ENCODE measurements at regions not wholly inside any gene's neighbourhood (a gene's known extent, or its start where the extent isn't known, plus 50 kb on each side); places are given as distances from the start of the nearest gene placed in this dataset.

DNA sequence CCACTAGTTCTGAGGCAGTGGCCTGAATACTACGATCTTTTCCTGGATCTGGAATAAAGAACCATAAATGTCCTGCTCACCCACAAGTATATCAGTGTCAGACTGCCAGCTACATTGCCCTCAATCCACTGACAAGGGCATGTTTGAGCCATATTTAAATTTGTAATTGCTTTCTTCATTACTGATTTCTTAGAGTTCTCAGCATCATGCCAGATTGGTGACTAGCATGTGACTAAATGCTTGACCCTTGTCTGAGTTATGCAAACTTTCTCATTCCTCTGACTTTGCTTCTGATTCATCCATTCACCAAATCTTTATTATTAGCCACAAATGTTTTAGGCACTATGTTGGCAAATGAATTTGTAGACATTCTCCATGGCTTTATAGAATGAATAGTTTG is 143.6 kb upstream of the SLC16A7 start:
- TF ChIP-seq ZNF624 (tag by site-specific recombination; IDR thresholded peaks at IDR 0.05) (no peak), ZNF335 (tag by site-specific recombination; conservative IDR thresholded peaks at IDR 0.05) (no peak)
- H3K36me3 ChIP-seq (ENCODE audit: control insufficient read depth in 2 of 2, insufficient read depth in 1 of 2, low read length in 2 of 2) = no peaks in the 10 kb centered on the region
- ChIA-PET POLR2A (no interaction called here), CTCF (no interaction called here)
- H3K9me3 ChIP-seq (ENCODE audit: control insufficient read depth, insufficient read depth, low read depth, low read length) = no peaks in the 10 kb centered on the region
- no peak overlapping the region for H3K27ac ChIP-seq (ENCODE audit: extremely low read depth, low read depth, low read length)
- no peaks in the 10 kb centered on the region for H3K4me1 ChIP-seq (ENCODE audit: control insufficient read depth, insufficient read depth, low read length)
- H3K4me3 ChIP-seq (ENCODE audit: low read depth, low read length) = no peak overlapping the region

GRCh38 chr12:59446116-59446515 is 149.7 kb upstream of the SLC16A7 start:
- POLR2A ChIA-PET = no interaction called here
- no peaks in the 10 kb centered on the region for H3K4me1 ChIP-seq (ENCODE audit: control insufficient read depth, insufficient read depth, low read length)
- CTCF ChIA-PET = no interaction called here

More at GRCh38 chr12:59446116-59446515, 149.7 kb upstream of the SLC16A7 start:
- no peaks in the 10 kb centered on the region for H3K36me3 ChIP-seq (ENCODE audit: control insufficient read depth in 2 of 2, insufficient read depth in 1 of 2, low read length in 2 of 2)
- H3K9me3 ChIP-seq (ENCODE audit: control insufficient read depth, insufficient read depth, low read depth, low read length) = no peaks in the 10 kb centered on the region
- no peak for TF ChIP-seq ZNF645 (tag by site-specific recombination; IDR thresholded peaks at IDR 0.05)
- TF ChIP-seq, protein P1, sequence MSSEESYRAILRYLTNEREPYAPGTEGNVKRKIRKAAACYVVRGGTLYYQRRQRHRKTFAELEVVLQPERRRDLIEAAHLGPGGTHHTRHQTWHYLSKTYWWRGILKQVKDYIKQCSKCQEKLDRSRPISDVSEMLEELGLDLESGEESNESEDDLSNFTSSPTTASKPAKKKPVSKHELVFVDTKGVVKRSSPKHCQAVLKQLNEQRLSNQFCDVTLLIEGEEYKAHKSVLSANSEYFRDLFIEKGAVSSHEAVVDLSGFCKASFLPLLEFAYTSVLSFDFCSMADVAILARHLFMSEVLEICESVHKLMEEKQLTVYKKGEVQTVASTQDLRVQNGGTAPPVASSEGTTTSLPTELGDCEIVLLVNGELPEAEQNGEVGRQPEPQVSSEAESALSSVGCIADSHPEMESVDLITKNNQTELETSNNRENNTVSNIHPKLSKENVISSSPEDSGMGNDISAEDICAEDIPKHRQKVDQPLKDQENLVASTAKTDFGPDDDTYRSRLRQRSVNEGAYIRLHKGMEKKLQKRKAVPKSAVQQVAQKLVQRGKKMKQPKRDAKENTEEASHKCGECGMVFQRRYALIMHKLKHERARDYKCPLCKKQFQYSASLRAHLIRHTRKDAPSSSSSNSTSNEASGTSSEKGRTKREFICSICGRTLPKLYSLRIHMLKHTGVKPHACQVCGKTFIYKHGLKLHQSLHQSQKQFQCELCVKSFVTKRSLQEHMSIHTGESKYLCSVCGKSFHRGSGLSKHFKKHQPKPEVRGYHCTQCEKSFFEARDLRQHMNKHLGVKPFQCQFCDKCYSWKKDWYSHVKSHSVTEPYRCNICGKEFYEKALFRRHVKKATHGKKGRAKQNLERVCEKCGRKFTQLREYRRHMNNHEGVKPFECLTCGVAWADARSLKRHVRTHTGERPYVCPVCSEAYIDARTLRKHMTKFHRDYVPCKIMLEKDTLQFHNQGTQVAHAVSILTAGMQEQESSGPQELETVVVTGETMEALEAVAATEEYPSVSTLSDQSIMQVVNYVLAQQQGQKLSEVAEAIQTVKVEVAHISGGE (tag by site-specific recombination; conservative IDR thresholded peaks at IDR 0.05; ENCODE audit: low read depth) = no peak
- TF ChIP-seq ZFP37 (tag by site-specific recombination; IDR thresholded peaks at IDR 0.05) = no peak
- TF ChIP-seq ZNF473 (tag by site-specific recombination; IDR thresholded peaks at IDR 0.05) = no peak
- TF ChIP-seq IKZF3 (tag by site-specific recombination; IDR thresholded peaks at IDR 0.05) = no peak
- no peak for TF ChIP-seq ZNF701 (tag by site-specific recombination; IDR thresholded peaks at IDR 0.05)
- no peak for TF ChIP-seq WT1 (tag by site-specific recombination; IDR thresholded peaks at IDR 0.05)
- TF ChIP-seq ZBTB17 (tag by site-specific recombination; IDR thresholded peaks at IDR 0.05) = no peak
- TF ChIP-seq ZNF292 (tag by site-specific recombination; IDR thresholded peaks at IDR 0.05; ENCODE audit: borderline replicate concordance, low read depth) = no peak
- TF ChIP-seq BCL6B (tag by site-specific recombination; IDR thresholded peaks at IDR 0.05) = no peak
- no peak for TF ChIP-seq ZNF621 (tag by site-specific recombination; IDR thresholded peaks at IDR 0.05)
- no peak for TF ChIP-seq ZNF624 (tag by site-specific recombination; IDR thresholded peaks at IDR 0.05)
- TF ChIP-seq ZNF404 (tag by site-specific recombination; IDR thresholded peaks at IDR 0.05) = no peak
- TF ChIP-seq KLF7 (tag by site-specific recombination; IDR thresholded peaks at IDR 0.05; ENCODE audit: borderline replicate concordance) = no peak
- no peak for TF ChIP-seq ZNF692 (tag by site-specific recombination; IDR thresholded peaks at IDR 0.05)
- no peak for TF ChIP-seq ZNF571 (tag by site-specific recombination; IDR thresholded peaks at IDR 0.05)
- TF ChIP-seq, protein P2, sequence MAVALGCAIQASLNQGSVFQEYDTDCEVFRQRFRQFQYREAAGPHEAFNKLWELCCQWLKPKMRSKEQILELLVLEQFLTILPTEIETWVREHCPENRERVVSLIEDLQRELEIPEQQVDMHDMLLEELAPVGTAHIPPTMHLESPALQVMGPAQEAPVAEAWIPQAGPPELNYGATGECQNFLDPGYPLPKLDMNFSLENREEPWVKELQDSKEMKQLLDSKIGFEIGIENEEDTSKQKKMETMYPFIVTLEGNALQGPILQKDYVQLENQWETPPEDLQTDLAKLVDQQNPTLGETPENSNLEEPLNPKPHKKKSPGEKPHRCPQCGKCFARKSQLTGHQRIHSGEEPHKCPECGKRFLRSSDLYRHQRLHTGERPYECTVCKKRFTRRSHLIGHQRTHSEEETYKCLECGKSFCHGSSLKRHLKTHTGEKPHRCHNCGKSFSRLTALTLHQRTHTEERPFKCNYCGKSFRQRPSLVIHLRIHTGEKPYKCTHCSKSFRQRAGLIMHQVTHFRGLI (tag by site-specific recombination; IDR thresholded peaks at IDR 0.05) = no peak
- TF ChIP-seq ZNF10 (tag by site-specific recombination; IDR thresholded peaks at IDR 0.05) = no peak
- no peak for TF ChIP-seq HOXD13 (CRISPR knock-in tag; IDR thresholded peaks at IDR 0.05; ENCODE audit: borderline replicate concordance)
- no peak for TF ChIP-seq ZBTB1 (tag by site-specific recombination; IDR thresholded peaks at IDR 0.05)
- H3K4me3 ChIP-seq (ENCODE audit: low read depth, low read length) = no peak overlapping the region
- H3K27ac ChIP-seq (ENCODE audit: extremely low read depth, low read depth, low read length) = no peak overlapping the region
